ENCODE measurements at regions not wholly inside any gene's neighbourhood (a gene's known extent, or its start where the extent isn't known, plus 50 kb on each side); places are given as distances from the start of the nearest gene placed in this dataset.

- Histone ChIP-seq H3K4me3 (replicated peaks in 1 of 3) (no peak overlapping the region), H3K36me3 (no peaks in the 10 kb centered on the region), H3K27me3 (no peaks in the 10 kb centered on the region), H3K27ac (no peak overlapping the region), H3K4me1 (no peaks in the 10 kb centered on the region), H3K9me3 (no peaks in the 10 kb centered on the region)
- no peak for DNase-seq
- TF ChIP-seq CTCF (IDR thresholded peaks at IDR 0.05): no peak
- no peak for TF ChIP-seq POLR2A (IDR thresholded peaks at IDR 0.05)
- intact Hi-C loops (cut with DNase I): no loop called here
- 91 to 94% methylated on average over 5 of the region's 5 CpGs for WGBS, 2 donors
Observed at GRCh38 chr14:83860631-83861155, 1669.3 kb upstream of the FLRT2 start.

DNA sequence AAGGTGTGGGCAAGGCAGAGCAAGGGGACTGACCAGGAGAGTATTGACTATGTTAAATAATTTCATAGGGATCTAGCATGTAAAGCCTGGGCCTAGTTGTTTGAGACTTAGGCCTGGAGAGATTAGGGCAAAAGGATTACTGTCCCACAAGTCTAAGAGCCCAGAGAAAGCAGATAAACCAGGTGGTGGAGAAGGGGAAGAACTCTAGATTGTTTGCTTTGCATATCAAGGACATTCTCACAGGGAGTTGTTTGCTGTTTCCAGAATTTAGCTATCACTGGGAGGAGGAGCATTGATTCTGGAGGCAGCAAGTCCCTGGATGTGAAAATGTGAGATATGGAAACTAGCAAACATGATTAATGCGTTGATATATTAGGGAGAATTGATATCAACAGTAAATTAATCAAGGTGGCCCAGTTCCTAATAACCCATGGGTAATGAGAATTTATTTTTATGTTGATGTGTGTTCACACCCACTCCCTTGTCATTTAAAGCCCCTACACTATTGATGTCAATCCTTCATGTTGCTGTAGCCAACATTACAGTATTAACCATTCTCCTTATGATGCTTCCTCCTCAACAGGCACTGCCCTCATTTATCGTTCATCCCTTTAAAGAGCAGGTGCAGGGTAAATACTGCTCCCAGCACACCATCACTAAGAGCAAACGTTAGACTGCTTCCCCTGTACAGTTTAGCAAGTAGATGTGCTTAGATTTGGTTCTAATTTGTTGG, 1666.7 kb upstream of the FLRT2 start:
- Histone ChIP-seq H3K4me3 (replicated peaks in 1 of 3) (no peak overlapping the region), H3K27me3 (no peaks in the 10 kb centered on the region), H3K36me3 (no peaks in the 10 kb centered on the region), H3K9me3 (no peaks in the 10 kb centered on the region), H3K27ac (no peak overlapping the region), H3K4me1 (no peaks in the 10 kb centered on the region)
- WGBS, 2 donors: 73 to 77% methylated on average over 3 of the region's 3 CpGs
- DNase-seq: no peak
- intact Hi-C loops (cut with DNase I): no loop called here
- TF ChIP-seq CTCF (IDR thresholded peaks at IDR 0.05) (no peak), POLR2A (IDR thresholded peaks at IDR 0.05) (no peak)

DNA sequence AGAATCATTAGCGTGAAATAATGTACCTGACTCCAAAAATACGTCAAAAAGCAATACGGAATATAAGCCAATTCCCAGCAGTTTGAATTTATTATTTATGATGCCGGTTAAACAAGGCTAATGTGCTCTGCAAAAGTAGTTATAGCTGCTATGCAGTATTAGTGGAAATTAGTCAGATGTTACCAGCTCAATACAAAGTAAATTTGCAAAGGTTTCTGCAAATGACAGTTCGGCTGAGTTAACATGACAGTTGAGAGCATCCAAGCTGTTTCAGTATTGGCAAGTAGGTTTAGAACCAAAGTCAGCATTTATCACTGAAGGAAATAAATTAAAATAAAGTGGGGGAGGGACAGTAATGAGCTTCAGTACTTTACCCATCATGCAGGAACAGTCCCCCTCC, 1665.8 kb upstream of the FLRT2 start:
- H3K4me1 ChIP-seq: no peaks in the 10 kb centered on the region
- no peaks in the 10 kb centered on the region for H3K27me3 ChIP-seq
- intact Hi-C loops (cut with DNase I): no loop called here
- no peak overlapping the region for H3K4me3 ChIP-seq (replicated peaks in 1 of 3)
- DNase-seq: no peak
- H3K9me3 ChIP-seq: no peaks in the 10 kb centered on the region
- 84 to 92% methylated on average over 5 of the region's 5 CpGs for WGBS, 2 donors
- H3K36me3 ChIP-seq: no peaks in the 10 kb centered on the region
- TF ChIP-seq POLR2A (IDR thresholded peaks at IDR 0.05) (no peak), CTCF (IDR thresholded peaks at IDR 0.05) (no peak)
- H3K27ac ChIP-seq: no peak overlapping the region

DNA sequence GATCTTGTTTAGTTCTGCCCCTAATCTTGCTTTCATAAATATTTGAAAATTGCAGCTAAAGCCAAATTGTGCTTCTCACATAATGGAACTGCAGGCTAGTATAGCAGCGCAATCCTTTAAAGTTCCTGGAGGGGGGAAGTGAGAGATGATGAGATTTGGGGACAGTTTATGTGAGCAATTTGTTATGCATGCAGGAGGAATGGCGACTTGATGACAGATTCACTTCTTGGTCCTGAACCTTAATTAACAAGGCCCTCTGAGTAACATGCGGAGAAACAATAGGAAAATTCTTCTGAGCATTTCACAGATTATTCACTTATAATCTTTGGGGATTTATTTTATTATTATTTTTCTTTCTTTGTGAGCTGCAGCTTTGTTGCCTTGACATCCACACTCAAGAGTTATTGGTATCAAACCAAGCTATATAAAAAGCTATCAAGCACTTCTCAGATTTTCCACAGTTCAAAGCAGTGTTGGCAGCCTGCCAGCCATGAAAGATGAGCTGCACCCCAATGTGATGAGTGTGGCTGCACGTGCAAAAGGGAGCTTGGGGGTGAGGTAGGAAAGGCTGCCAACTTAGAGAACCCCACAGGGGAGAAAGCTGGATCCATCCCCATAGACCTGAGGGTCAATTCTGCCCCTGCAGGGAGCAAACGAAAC, 1662.2 kb upstream of the FLRT2 start:
- H3K27ac ChIP-seq: no peak overlapping the region
- peak; percentile 4 to 5 for DNase-seq
- H3K9me3 ChIP-seq: no peaks in the 10 kb centered on the region
- no peak overlapping the region for H3K4me3 ChIP-seq (replicated peaks in 1 of 3)
- H3K36me3 ChIP-seq: no peaks in the 10 kb centered on the region
- 72 to 73% methylated on average over 5 of the region's 5 CpGs for WGBS, 2 donors
- TF ChIP-seq POLR2A (IDR thresholded peaks at IDR 0.05): no peak
- no peak for TF ChIP-seq CTCF (IDR thresholded peaks at IDR 0.05)
- no peaks in the 10 kb centered on the region for H3K27me3 ChIP-seq
- intact Hi-C loops (cut with DNase I): no loop called here
- H3K4me1 ChIP-seq: no peaks in the 10 kb centered on the region
